Astrocyte (in vitro differentiated cells and primary cell): ENCODE measurements at regions not wholly inside any gene's neighbourhood (a gene's known extent, or its start where the extent isn't known, plus 50 kb on each side); places are given as distances from the start of the nearest gene placed in this dataset.

Experiments
- DNase-seq: peaks from one replicate; pipeline ENCODE4 v3.0.0-alpha.2; 2010; ENCODE audit warnings: low read depth
- FAIRE-seq: peaks from 2 replicates; lab custom pipeline; 2011; peaks lifted over from hg19 to GRCh38; lab: Jason Lieb, UNC
- H2AFZ ChIP-seq: 2 replicates; pipeline ENCODE4 v1.6.0; 2012; ENCODE audit warnings: low read depth, low read length, inconsistent platforms
- H3K27ac ChIP-seq: 2 replicates; pipeline ENCODE4 v1.5.1; 2011; ENCODE audit warnings: low read depth, low read length, inconsistent platforms
- H3K27me3 ChIP-seq: 2 replicates; pipeline ENCODE4 v1.6.0; 2011; ENCODE audit warnings: low read length, inconsistent platforms; ENCODE audit not compliant: insufficient read depth
- H3K36me3 ChIP-seq: 2 replicates; pipeline ENCODE4 v1.5.1; 2011; ENCODE audit warnings: low read length, inconsistent platforms; ENCODE audit not compliant: insufficient read depth
- H3K4me1 ChIP-seq: 2 replicates; pipeline ENCODE4 v1.5.1; 2011; ENCODE audit warnings: low read length, inconsistent platforms; ENCODE audit not compliant: insufficient read depth
- H3K4me2 ChIP-seq: 2 replicates; pipeline ENCODE4 v1.6.0; 2012; ENCODE audit warnings: low read length, inconsistent platforms
- H3K4me3 ChIP-seq: 2 replicates; pipeline ENCODE4 v1.5.1; 2011; ENCODE audit warnings: low read depth, mild to moderate bottlenecking, low read length, inconsistent platforms; ENCODE audit not compliant: insufficient read depth
- H3K79me2 ChIP-seq: 2 replicates; pipeline ENCODE4 v1.6.0; 2012; ENCODE audit warnings: mild to moderate bottlenecking, low read length, inconsistent platforms; ENCODE audit not compliant: insufficient read depth
- H3K9ac ChIP-seq: 2 replicates; pipeline ENCODE4 v1.6.0; 2012; ENCODE audit warnings: mild to moderate bottlenecking, low read length, inconsistent platforms
- H3K9me3 ChIP-seq: 2 replicates; pipeline ENCODE4 v1.5.1; 2012; ENCODE audit warnings: low read depth, mild to moderate bottlenecking, low read length, inconsistent platforms; ENCODE audit not compliant: insufficient read depth
- H4K20me1 ChIP-seq: 2 replicates; pipeline ENCODE4 v1.6.0; 2012; ENCODE audit warnings: low read length, inconsistent platforms; ENCODE audit not compliant: insufficient read depth
- H3K27ac Mint-ChIP-seq: one replicate; pipeline ENCODE4 v1.8.0; 2021; ENCODE audit warnings: mild to moderate bottlenecking, mixed read lengths; ENCODE audit not compliant: unreplicated experiment
- H3K27me3 Mint-ChIP-seq: one replicate; pipeline ENCODE4 v1.8.0; 2021; ENCODE audit warnings: low read depth, mixed read lengths; ENCODE audit not compliant: unreplicated experiment
- H3K36me3 Mint-ChIP-seq: one replicate; pipeline ENCODE4 v1.8.0; 2021; ENCODE audit warnings: low read depth, mixed read lengths; ENCODE audit not compliant: unreplicated experiment
- H3K4me1 Mint-ChIP-seq: one replicate; pipeline ENCODE4 v1.8.0; 2021; ENCODE audit warnings: low read depth, mixed read lengths; ENCODE audit not compliant: unreplicated experiment
- H3K4me3 Mint-ChIP-seq: one replicate; pipeline ENCODE4 v1.8.0; 2021; ENCODE audit warnings: mild to moderate bottlenecking, moderate library complexity, mixed read lengths; ENCODE audit not compliant: unreplicated experiment
- H3K9me3 Mint-ChIP-seq: one replicate; pipeline ENCODE4 v1.8.0; 2021; ENCODE audit warnings: mild to moderate bottlenecking, mixed read lengths; ENCODE audit not compliant: unreplicated experiment
- EZH2 ChIP-seq: IDR thresholded peaks from 2 replicates; pipeline ENCODE4 v1.6.1; 2012; ENCODE audit warnings: mild to moderate bottlenecking, low read length, inconsistent platforms; ENCODE audit not compliant: insufficient read depth
- TF ChIP-seq, protein P1 (sequence below): IDR thresholded peaks from 2 replicates; pipeline ENCODE4 v1.5.1; 2011; ENCODE audit warnings: low read depth, mild to moderate bottlenecking, inconsistent platforms, low read length, moderate library complexity; ENCODE audit not compliant: insufficient read depth

DNA sequence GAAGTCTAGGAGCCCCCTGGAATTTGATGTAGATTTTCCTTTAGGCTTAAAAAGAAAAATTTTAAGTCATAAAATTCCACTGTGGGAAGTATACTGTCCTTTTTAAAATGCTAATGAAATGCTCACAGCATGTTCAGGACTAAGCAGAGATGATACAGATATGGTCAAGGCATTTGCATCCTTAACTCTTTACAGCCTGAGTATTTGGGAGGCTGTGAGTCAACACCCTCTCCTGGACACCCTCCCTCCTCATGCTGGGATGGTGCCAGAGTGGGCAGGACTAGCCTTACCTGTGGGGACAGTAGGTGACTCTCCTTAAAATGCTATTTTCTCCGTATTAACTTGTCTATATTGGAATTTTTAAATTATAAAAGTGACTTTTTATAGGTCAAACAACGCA is 197.4 kb upstream of the ELL2 start:
- Mint-ChIP-seq H3K27me3 (no peaks in the 10 kb centered on the region), H3K4me1 (peaks cover 7% of the 10 kb centered on the region), H3K4me3 (no peak overlapping the region), H3K27ac (no peak overlapping the region), H3K36me3 (peaks cover 3% of the 10 kb centered on the region), H3K9me3 (no peaks in the 10 kb centered on the region)
- Histone ChIP-seq H3K4me2 (no peak overlapping the region), H3K9ac (no peak overlapping the region), H3K4me1 (no peaks in the 10 kb centered on the region), H3K36me3 (no peaks in the 10 kb centered on the region), H3K79me2 (no peaks in the 10 kb centered on the region), H3K4me3 (no peak overlapping the region), H3K9me3 (no peaks in the 10 kb centered on the region), H2AFZ (no peak overlapping the region), H4K20me1 (no peaks in the 10 kb centered on the region), H3K27me3 (no peaks in the 10 kb centered on the region), H3K27ac (no peak overlapping the region)
- DNase-seq (no peak), FAIRE-seq (no peak)
- TF ChIP-seq, protein P1, sequence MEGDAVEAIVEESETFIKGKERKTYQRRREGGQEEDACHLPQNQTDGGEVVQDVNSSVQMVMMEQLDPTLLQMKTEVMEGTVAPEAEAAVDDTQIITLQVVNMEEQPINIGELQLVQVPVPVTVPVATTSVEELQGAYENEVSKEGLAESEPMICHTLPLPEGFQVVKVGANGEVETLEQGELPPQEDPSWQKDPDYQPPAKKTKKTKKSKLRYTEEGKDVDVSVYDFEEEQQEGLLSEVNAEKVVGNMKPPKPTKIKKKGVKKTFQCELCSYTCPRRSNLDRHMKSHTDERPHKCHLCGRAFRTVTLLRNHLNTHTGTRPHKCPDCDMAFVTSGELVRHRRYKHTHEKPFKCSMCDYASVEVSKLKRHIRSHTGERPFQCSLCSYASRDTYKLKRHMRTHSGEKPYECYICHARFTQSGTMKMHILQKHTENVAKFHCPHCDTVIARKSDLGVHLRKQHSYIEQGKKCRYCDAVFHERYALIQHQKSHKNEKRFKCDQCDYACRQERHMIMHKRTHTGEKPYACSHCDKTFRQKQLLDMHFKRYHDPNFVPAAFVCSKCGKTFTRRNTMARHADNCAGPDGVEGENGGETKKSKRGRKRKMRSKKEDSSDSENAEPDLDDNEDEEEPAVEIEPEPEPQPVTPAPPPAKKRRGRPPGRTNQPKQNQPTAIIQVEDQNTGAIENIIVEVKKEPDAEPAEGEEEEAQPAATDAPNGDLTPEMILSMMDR: no peak
- TF ChIP-seq EZH2: no peak

- H4K20me1 ChIP-seq: no peaks in the 10 kb centered on the region
- H3K4me3 Mint-ChIP-seq: no peak overlapping the region
- no peak for FAIRE-seq
Observed at GRCh38 chr5:96157841-96158291, 196.2 kb upstream of the ELL2 start.

More at GRCh38 chr5:96157841-96158291, 196.2 kb upstream of the ELL2 start:
- no peak for DNase-seq
- H3K79me2 ChIP-seq: no peaks in the 10 kb centered on the region
- no peaks in the 10 kb centered on the region for H3K36me3 ChIP-seq
- no peak overlapping the region for H2AFZ ChIP-seq
- no peak overlapping the region for H3K27ac Mint-ChIP-seq
- no peaks in the 10 kb centered on the region for H3K27me3 Mint-ChIP-seq
- no peaks in the 10 kb centered on the region for H3K27me3 ChIP-seq
- no peaks in the 10 kb centered on the region for H3K9me3 ChIP-seq
- H3K9ac ChIP-seq: no peak overlapping the region
- no peak overlapping the region for H3K27ac ChIP-seq
- no peak overlapping the region for H3K4me2 ChIP-seq
- H3K4me1 Mint-ChIP-seq: peaks cover 7% of the 10 kb centered on the region
- H3K4me1 ChIP-seq: no peaks in the 10 kb centered on the region
- no peak overlapping the region for H3K4me3 ChIP-seq
- no peaks in the 10 kb centered on the region for H3K9me3 Mint-ChIP-seq
- peaks cover 3% of the 10 kb centered on the region for H3K36me3 Mint-ChIP-seq
- TF ChIP-seq, protein P1: no peak
- TF ChIP-seq EZH2: no peak
